WTC11 (cell line): ENCODE measurements at regions not wholly inside any gene's neighbourhood (a gene's known extent, or its start where the extent isn't known, plus 50 kb on each side); places are given as distances from the start of the nearest gene placed in this dataset.

Source experiments
- ATAC-seq: fragments of 200-7000 bp; cut with Tn5 transposase; 2 replicates; pipeline ENCODE4 v1.10.0; 2021; ENCODE audit warnings: mild to moderate bottlenecking, moderate library complexity
- CTCF ChIA-PET: fragments of 300-600 bp; sonication (Branson Sonifier 250); formaldehyde crosslinking; loops from one replicate; lab custom pipeline; 2021; ENCODE audit warnings: antibody characterized with exemption; lab: Charles Lee
- POLR2A ChIA-PET: fragments of 350-600 bp; sonication (Branson Sonifier 250); formaldehyde crosslinking; loops from one replicate; lab custom pipeline; 2021; ENCODE audit warnings: antibody characterized with exemption; lab: Charles Lee
- DNase-seq: peaks from one replicate; pipeline ENCODE4 v3.0.0; 2021; ENCODE audit warnings: low spot score
- H3K27ac Mint-ChIP-seq: 2 replicates; pipeline ENCODE4 v1.8.0; 2021; ENCODE audit warnings: mixed read lengths
- H3K27me3 Mint-ChIP-seq: 2 replicates; pipeline ENCODE4 v1.8.0; 2021; ENCODE audit warnings: low read depth, mild to moderate bottlenecking, moderate library complexity, mixed read lengths
- H3K36me3 Mint-ChIP-seq: 2 replicates; pipeline ENCODE4 v1.8.0; 2021; ENCODE audit warnings: mixed read lengths
- H3K4me1 Mint-ChIP-seq: 2 replicates; pipeline ENCODE4 v1.8.0; 2022; ENCODE audit warnings: mixed read lengths
- H3K4me3 Mint-ChIP-seq: 2 replicates; pipeline ENCODE4 v1.8.0; 2021; ENCODE audit warnings: mild to moderate bottlenecking, moderate library complexity, mixed read lengths
- H3K9me3 Mint-ChIP-seq: 2 replicates; pipeline ENCODE4 v1.8.0; 2021; ENCODE audit warnings: mixed read lengths
- ARID4B ChIP-seq: sonication (generic); formaldehyde crosslinking; IDR thresholded peaks from 2 replicates; pipeline ENCODE4 v1.8.0; 2023; ENCODE audit warnings: missing genetic modification reagents, mild to moderate bottlenecking, borderline replicate concordance
- ATF6 ChIP-seq: sonication (generic); formaldehyde crosslinking; IDR thresholded peaks from 2 replicates; pipeline ENCODE4 v1.8.1; 2023; ENCODE audit warnings: mild to moderate bottlenecking, missing genetic modification reagents
- E2F1 ChIP-seq: sonication (generic); formaldehyde crosslinking; IDR thresholded peaks from 2 replicates; pipeline ENCODE4 v1.8.0; 2022; ENCODE audit warnings: mild to moderate bottlenecking, missing genetic modification reagents
- E2F4 ChIP-seq: sonication (generic); formaldehyde crosslinking; IDR thresholded peaks from 2 replicates; pipeline ENCODE4 v1.8.1; 2022; ENCODE audit warnings: low read depth, mild to moderate bottlenecking, moderate library complexity, missing genetic modification reagents, borderline replicate concordance
- EMX1 ChIP-seq: fragments of 250-450 bp; sonication (Bioruptor Pico); IDR thresholded peaks from 2 replicates; pipeline ENCODE4 v1.8.0; 2021; ENCODE audit warnings: mild to moderate bottlenecking
- ESRRA ChIP-seq: sonication (generic); formaldehyde crosslinking; IDR thresholded peaks from 2 replicates; pipeline ENCODE4 v1.8.1; 2022; ENCODE audit warnings: mild to moderate bottlenecking, missing genetic modification reagents, borderline replicate concordance
- GRHL2 ChIP-seq: fragments of 250-450 bp; sonication (Bioruptor Pico); IDR thresholded peaks from 2 replicates; pipeline ENCODE4 v1.8.0; 2022; ENCODE audit warnings: mild to moderate bottlenecking, moderate library complexity; ENCODE audit not compliant: insufficient replicate concordance, severe bottlenecking
- HMGA2 ChIP-seq: fragments of 250-450 bp; sonication (Bioruptor Pico); IDR thresholded peaks from 2 replicates; pipeline ENCODE4 v1.4.0; 2021; ENCODE audit warnings: mild to moderate bottlenecking, moderate library complexity
- NR2C2 ChIP-seq: sonication (generic); formaldehyde crosslinking; IDR thresholded peaks from 2 replicates; pipeline ENCODE4 v1.8.0; 2022; ENCODE audit warnings: mild to moderate bottlenecking, missing genetic modification reagents
- SP1 ChIP-seq: sonication (generic); formaldehyde crosslinking; conservative IDR thresholded peaks from 2 replicates; pipeline ENCODE4 v1.8.1; 2022; ENCODE audit warnings: missing genetic modification reagents
- TCF7 ChIP-seq: sonication (generic); formaldehyde crosslinking; IDR thresholded peaks from 2 replicates; pipeline ENCODE4 v1.8.0; 2022; ENCODE audit warnings: mild to moderate bottlenecking, low read depth, missing genetic modification reagents, moderate library complexity
- ZBTB21 ChIP-seq: sonication (generic); formaldehyde crosslinking; IDR thresholded peaks from 2 replicates; pipeline ENCODE4 v1.8.1; 2023; ENCODE audit warnings: mild to moderate bottlenecking, missing genetic modification reagents, borderline replicate concordance
- ZBTB43 ChIP-seq: sonication (generic); formaldehyde crosslinking; IDR thresholded peaks from 2 replicates; pipeline ENCODE4 v1.8.1; 2023; ENCODE audit warnings: mild to moderate bottlenecking, missing genetic modification reagents
- ZMAT4 ChIP-seq: fragments of 250-450 bp; sonication (Bioruptor Pico); IDR thresholded peaks from 2 replicates; pipeline ENCODE4 v1.9.0; 2021; ENCODE audit warnings: mild to moderate bottlenecking
- ZNF532 ChIP-seq: fragments of 250-450 bp; sonication (Bioruptor Pico); IDR thresholded peaks from 2 replicates; pipeline ENCODE4 v1.9.0; 2021; ENCODE audit warnings: mild to moderate bottlenecking, borderline replicate concordance

- TF ChIP-seq ESRRA: no peak
- TF ChIP-seq ATF6 (CRISPR knock-in tag): no peak
- no peak for TF ChIP-seq SP1 (CRISPR knock-in tag)
- no peak for TF ChIP-seq E2F4 (CRISPR knock-in tag)
- TF ChIP-seq HMGA2: no peak
- TF ChIP-seq NR2C2 (CRISPR knock-in tag): no peak
- no peak for TF ChIP-seq ARID4B (CRISPR knock-in tag)
- TF ChIP-seq TCF7: no peak
- no peak for TF ChIP-seq ZBTB21 (CRISPR knock-in tag)
- Mint-ChIP-seq H3K27me3 (no peaks in the 10 kb centered on the region), H3K36me3 (no peaks in the 10 kb centered on the region), H3K27ac (no peak overlapping the region), H3K9me3 (no peaks in the 10 kb centered on the region), H3K4me3 (no peak overlapping the region), H3K4me1 (peaks cover 12% of the 10 kb centered on the region)
- CTCF ChIA-PET: no interaction called here
- no peak for ATAC-seq
- POLR2A ChIA-PET: no interaction called here
- DNase-seq: no peak
Observed at GRCh38 chr4:130329036-130329435, 1233.1 kb downstream of the C4orf33 start.

GRCh38 chr4:130333241-130333759 is 1237.3 kb downstream of the C4orf33 start:
- Mint-ChIP-seq H3K4me1 (peaks cover 21% of the 10 kb centered on the region), H3K36me3 (no peaks in the 10 kb centered on the region; the same call in 1 of the 2 replicates), H3K4me3 (no peak overlapping the region; the same call in 1 of the 2 replicates), H3K9me3 (peaks cover 11% of the 10 kb centered on the region), H3K27ac (0 out of 2 replicates have a peak overlapping the region, but pooled peaks have one; percentile 30), H3K27me3 (no peaks in the 10 kb centered on the region; the same call in 1 of the 2 replicates)
- POLR2A ChIA-PET: no interaction called here
- DNase-seq (no peak), ATAC-seq (no peak)
- CTCF ChIA-PET: no interaction called here
- TF ChIP-seq GRHL2 (no peak), ZBTB43 (CRISPR knock-in tag) (no peak), E2F1 (CRISPR knock-in tag) (no peak), ZNF532 (no peak), ZMAT4 (CRISPR knock-in tag) (no peak), E2F4 (CRISPR knock-in tag) (no peak), EMX1 (no peak), ATF6 (CRISPR knock-in tag) (no peak), SP1 (CRISPR knock-in tag) (no peak)
